NAMALWA (cell line): ENCODE measurements at regions not wholly inside any gene's neighbourhood (a gene's known extent, or its start where the extent isn't known, plus 50 kb on each side); places are given as distances from the start of the nearest gene placed in this dataset.
A peak's percentile ranks its signal among the peaks of the same experiment; 100 is the strongest.

Experiments
- DNase-seq: peaks from one replicate; pipeline ENCODE4 v3.0.0-alpha.2; 2015; ENCODE audit warnings: low spot score

DNA sequence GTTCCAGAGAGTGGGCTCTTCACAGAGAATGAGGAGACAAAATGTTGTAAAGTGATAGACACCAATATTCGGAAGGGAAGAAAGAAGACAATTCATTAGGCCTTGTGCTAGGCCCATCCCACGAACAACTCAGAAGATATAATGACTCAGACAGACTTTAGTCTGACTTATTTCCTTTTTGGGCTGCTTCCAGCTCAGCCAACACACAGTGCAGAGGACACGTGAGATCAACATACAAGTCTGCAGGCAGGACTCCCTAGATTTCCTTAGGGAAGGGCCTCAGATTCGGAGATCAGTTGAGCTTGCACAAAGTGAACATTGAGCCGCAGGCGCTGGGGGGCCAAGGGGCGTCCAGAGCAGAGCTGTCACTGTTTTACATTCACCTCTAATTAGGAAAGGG lies 290.7 kb upstream of the TENM3 start:
- DNase-seq, result no peak

DNA sequence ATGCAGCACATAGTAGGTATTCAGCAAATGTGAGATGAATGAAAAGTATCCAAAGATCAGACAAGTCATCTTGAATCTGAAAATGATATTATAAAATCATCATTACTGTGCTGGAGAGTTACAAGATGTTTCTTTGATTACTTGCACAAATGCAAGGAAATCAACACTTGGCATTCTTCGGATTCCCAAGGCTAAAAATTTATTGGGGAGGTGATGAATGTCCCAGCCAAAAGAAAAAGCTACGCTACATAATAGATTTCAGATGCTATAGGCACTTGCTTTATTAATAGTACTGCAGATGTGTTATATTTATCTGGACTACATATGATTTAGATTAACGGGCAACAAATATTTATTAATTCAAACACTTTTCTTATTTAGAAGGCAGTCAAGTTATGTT lies 286.7 kb upstream of the TENM3 start:
- DNase-seq, result no peak

DNA sequence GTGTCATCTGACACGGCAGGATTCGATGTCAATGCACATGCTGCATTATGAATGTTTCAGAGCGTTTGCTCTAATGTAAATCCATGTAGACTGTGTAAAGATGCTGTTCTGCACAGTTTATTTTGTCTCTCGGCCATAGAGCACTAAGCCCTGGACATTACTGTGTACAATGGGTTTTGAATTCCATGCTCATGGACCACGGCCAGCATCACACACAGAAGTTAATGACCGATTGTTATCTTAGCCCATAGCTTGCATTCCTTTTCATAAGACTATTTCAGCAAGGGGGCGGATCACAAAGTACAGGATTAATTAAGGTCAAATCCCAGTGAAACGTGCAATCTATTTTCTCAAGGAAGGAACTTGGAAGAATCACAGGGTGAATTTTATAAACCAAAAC lies 286.1 kb upstream of the TENM3 start:
- no peak for DNase-seq

GRCh38 chr4:181958446-181958845 lies 284.8 kb upstream of the TENM3 start:
- DNase-seq, result no peak

DNA sequence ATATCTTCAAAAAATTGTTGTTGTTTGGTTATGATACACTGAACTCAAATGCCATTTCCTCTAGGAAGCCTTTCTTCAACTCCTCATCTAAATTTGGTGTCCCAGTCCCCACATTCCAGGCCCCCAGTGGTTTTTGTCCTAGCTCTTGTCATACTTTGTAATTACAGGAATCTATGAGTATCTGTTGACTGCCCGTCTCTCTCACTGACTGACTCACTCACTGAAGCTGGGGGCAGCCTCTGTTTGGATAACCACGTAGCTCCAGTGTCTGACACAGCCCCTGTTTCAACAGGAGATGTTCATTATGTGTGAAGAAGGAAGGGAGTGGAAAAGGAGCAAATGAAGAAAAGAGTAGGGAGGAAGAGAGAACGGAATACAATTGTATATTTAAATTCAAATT lies 284.1 kb upstream of the TENM3 start:
- DNase-seq, result no peak

DNA sequence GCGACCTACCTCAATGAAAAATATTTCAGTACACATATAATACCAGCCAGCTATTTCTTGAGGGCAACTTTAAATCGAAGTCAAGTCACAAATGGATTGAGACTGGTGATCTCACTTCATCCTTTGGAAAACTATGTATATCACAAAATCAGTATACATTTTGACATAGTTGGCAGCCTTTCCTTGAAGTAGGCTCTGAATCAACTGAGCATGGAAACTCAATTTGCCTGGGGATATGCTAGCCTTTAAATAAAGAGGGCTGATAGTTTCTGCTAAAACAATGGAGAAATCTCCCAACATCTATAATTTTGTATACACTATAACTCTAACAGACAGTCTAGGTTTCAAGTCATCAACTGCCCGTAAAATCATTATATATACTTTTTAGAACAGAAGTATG lies 282.8 kb upstream of the TENM3 start:
- DNase-seq, result no peak

- no peak for DNase-seq
Measured at GRCh38 chr4:181962321-181962720, 280.9 kb upstream of the TENM3 start.

DNA sequence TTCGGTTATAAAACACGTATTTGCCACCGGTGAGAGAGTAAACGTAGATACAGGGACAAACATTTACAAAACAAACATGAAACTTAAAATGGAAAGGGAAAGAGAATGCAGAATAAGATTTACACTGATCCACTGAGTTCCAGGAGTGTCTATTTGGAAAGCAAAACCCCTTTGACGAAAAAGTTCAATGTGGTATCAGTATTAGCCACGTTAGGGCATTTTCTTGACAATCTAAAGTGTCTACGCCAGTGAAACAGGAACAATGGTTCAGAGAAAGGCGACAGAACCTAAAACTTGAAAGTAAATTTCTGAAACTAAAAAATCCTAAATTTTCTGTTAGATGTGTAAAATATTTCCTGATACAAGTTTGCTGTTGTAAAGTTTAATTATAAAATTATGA lies 278.5 kb upstream of the TENM3 start:
- no peak for DNase-seq

DNA sequence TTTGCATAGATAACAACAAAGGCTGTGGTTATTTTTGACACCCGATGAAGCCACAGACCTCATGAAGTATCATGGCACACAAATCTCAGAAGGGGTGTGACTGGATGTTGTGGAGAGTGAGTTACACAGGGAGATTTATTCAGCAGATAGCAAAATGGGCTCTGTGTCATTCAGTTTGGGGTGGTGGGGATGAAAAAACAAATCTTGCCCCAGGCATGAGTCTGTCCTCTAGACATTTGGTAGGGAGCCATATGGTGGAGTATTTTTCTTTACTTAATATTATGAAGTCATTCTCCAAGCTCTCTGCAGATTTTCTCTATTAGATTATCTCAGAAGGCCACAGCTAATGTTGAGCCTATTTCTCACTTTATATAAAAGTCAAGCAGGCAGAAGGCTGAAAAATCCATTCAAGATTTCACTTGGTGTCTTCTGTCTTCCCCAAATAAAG lies 277.1 kb upstream of the TENM3 start:
- DNase-seq, result no peak

GRCh38 chr4:181967401-181967800 lies 275.8 kb upstream of the TENM3 start:
- DNase-seq, result no peak

DNA sequence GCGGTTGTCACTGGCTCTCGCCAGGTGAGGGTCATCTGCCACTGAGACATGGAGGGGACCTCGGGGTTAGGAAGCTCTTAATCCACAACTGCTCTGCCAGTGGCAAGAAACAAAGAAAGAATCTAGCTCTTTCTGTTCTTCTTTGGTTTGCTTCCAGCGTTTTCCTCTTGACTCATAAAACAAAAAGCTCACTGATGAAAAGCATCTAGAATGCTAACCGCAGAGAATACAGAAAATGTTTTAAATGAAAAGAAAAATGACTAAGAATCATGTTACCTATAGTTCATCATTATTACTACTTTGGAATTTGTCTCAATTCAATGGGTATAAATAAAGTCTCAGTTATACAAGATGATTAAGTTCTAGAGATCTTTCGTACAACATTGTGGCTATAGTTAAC lies 274.8 kb upstream of the TENM3 start:
- no peak for DNase-seq

DNA sequence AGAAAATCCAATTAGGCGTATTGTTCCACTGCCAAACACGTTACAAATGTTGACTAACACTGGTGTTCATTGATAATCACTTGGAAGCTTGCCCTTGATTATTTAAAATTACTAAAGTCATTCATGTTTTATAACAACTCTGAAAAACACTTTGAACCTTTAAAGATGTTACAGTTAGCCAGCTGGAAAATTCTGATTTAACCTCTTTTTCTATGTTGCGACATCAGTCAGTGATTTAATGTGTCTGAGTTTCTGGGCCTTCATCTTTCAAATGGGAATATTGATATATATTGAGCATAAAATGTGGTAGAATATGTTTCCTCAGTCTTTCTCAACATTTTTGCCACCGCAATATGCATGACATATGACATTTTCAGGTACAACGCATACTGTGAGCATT lies 274.1 kb upstream of the TENM3 start:
- no peak for DNase-seq

- DNase-seq, result no peak
Measured at GRCh38 chr4:181970366-181970765, 272.8 kb upstream of the TENM3 start.

- peak; percentile 30 for DNase-seq
Measured at GRCh38 chr4:181971411-181971810, 271.8 kb upstream of the TENM3 start.

- DNase-seq, result no peak
Measured at GRCh38 chr4:181971973-181972372, 271.2 kb upstream of the TENM3 start.

DNA sequence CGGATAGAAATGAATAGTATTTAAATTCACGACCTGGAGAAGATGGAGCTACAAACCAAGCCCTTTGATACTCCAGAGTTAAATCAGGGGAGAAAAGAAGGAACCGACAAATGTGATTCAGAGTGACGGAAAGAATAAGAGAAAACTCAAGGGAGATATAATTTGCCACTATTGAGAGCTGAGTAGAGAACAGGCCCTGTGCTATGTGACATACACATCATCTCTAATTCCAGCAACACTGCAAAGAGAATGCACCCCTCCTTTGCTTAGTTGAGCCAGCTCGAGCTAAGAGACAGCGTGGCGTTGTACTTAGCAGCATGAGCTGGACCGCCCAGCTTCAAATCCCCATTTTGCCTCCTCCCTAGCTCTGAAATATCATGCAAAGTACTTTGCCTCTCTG lies 266.4 kb upstream of the TENM3 start:
- DNase-seq, result no peak

DNA sequence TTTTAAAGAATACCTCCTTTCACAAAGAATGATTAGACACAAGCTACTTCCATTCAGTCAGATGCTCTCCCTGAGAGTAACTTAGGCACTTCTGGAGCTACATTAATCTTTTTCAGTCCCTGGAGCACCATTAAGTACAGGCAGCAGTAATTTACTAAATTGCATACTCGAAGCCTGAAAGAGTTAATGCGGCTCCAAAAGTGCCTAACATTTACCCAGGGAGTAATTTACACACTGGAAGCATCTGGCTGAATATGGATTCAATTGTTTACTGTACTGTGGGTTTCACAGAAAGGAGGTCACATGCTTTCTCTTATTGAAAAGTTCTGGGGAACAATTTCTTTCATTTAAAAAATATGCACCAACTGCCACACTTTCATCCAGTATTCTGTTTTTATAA lies 260.8 kb upstream of the TENM3 start:
- DNase-seq, result no peak

- DNase-seq, result no peak
Measured at GRCh38 chr4:181982856-181983255, 260.3 kb upstream of the TENM3 start.

DNA sequence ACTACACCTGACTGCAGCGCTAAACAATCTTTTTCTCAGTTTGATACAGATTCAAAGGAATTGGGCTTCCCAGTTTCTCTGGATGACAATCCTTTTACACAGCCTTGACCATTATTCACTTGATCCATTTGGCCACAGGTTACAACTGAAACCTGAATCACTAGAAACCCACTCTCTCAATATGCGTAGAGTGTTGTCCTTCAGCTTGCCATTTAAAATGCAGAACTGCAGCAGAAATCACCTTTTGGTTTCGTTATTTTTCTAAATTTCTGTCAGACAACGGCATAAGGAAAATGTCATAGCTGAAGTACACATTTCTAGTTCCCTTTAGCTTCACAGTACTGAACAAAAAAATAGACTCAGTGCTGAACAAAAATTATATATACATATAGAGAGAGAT lies 255.8 kb upstream of the TENM3 start:
- no peak for DNase-seq

DNA sequence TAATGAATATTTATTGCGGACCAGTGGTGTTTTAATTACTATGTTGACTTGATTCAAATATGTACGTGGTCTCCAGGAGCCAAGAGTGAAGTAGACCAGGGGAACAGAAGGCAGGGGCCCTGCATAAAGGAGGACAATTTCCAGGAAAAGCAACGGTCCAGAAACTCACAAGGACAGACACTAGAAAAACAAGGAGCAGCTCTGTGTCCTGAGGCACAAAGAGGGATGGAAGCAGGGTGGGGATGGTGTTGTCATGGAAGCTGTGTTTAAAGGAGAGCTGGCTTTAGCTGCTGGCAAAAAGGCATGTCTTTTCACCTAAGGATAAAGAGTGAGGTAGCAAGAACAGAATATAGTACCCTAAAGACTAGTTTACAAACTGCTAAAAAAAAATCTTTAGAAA lies 254.1 kb upstream of the TENM3 start:
- DNase-seq, result no peak

DNA sequence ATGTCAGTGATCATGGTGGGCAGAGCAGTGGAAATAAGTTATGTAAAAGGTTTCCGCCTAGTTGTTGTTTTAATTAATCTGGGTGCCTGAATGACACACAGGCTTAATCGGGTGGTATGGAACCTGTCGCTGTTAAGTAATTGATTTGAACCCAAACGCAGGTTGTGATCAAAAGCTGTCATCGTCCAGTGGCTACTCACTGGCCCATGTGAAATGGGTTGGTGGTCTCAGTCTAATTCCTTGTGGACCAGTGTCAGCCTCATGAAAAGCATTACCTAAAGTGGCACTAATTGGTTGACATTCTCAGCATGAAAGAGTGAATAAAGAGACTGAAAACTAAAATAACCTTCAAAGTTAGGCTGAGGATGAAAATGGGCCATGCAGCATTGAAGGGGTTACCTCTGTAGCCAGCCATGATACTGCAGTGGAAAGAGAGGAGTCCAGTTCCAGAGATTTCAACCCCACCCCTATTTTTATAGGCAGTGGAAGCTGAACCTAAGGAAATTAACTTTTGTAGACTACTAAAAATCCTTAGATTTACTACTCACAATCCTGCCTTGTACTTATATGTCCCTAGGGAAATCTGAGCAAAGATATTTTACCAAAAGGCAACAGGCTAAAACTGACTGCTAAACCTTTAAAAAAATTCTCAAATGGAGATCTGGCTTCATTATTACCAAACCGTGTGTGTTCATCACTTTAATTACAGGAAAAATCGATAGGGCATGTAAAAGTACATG lies 251.7 kb upstream of the TENM3 start:
- DNase-seq, result no peak

- no peak for DNase-seq
Measured at GRCh38 chr4:181998398-181999295, 244.6 kb upstream of the TENM3 start.

DNA sequence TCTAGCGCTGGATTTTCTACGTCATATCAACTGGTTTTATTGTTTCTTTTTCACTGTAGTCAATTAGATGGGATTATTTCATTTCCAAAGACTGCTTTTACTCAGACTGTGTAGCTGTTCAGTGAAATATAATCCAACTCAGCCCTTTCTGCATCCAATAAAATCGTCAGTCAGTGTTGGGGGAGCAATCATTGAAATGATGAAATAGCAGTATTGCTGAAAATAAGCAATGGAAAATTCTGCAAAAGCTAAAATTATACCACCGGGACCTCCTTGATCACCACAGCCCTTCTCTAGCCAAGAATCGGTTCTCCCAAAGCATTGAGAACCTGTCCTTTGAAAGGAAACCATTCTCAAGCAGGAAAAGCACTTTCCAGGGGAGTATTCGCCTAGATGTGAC lies 243.1 kb upstream of the TENM3 start:
- DNase-seq, result no peak

DNA sequence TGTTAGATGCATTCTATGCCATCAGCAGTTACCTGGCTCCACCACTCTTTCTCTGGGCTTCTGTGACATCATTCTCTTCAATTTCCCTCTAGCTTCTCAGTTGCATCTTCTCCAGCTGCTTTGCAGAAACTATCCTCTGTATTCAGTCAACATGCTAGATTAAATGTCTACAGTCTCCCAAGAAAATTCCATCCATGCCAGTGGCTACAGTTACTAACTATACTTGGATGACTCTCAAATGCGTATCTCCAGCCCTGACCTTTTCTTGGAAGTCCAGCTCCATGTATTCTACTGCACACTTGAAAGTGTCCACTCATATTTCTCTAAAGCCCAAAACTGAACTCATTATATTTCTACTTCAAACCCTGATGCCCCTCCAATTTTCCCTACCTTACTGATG lies 232.3 kb upstream of the TENM3 start:
- DNase-seq, result no peak
